ENCODE measurements at regions not wholly inside any gene's neighbourhood (a gene's known extent, or its start where the extent isn't known, plus 50 kb on each side); places are given as distances from the start of the nearest gene placed in this dataset.

- 84% methylated on average over 3 of the region's 3 CpGs for WGBS
- peaks cover 27% of the 10 kb centered on the region for H3K4me1 ChIP-seq (ENCODE audit: insufficient read depth, low read length)
- H3K27ac ChIP-seq (ENCODE audit: low read depth, low read length) = no peak overlapping the region
- H3K4me3 ChIP-seq (ENCODE audit: low read length) = no peak overlapping the region
- H3K9me3 ChIP-seq (ENCODE audit: insufficient read depth, low read depth, low read length) = no peaks in the 10 kb centered on the region
- H3K36me3 ChIP-seq (ENCODE audit: insufficient read depth, low read length) = no peaks in the 10 kb centered on the region
- H3K9ac ChIP-seq (ENCODE audit: low read depth, low read length) = no peak overlapping the region
- H3K27me3 ChIP-seq (ENCODE audit: insufficient read depth, low read length) = peaks cover 2% of the 10 kb centered on the region; the same call in 1 of the 2 replicates
Observed at GRCh38 chr10:123611876-123612275, 54.3 kb upstream of the GPR26 start.

GRCh38 chr10:123613346-123613850, 52.8 kb upstream of the GPR26 start:
- no peaks in the 10 kb centered on the region for H3K9me3 ChIP-seq (ENCODE audit: insufficient read depth, low read depth, low read length)
- no peak overlapping the region for H3K27ac ChIP-seq (ENCODE audit: low read depth, low read length)
- peaks cover 12% of the 10 kb centered on the region for H3K4me1 ChIP-seq (ENCODE audit: insufficient read depth, low read length)
- no peak overlapping the region for H3K9ac ChIP-seq (ENCODE audit: low read depth, low read length)
- no peak overlapping the region for H3K4me3 ChIP-seq (ENCODE audit: low read length)
- peaks cover 2% of the 10 kb centered on the region; the same call in 1 of the 2 replicates for H3K27me3 ChIP-seq (ENCODE audit: insufficient read depth, low read length)
- H3K36me3 ChIP-seq (ENCODE audit: insufficient read depth, low read length) = no peaks in the 10 kb centered on the region
- 79% methylated on average over 7 of the region's 7 CpGs for WGBS

DNA sequence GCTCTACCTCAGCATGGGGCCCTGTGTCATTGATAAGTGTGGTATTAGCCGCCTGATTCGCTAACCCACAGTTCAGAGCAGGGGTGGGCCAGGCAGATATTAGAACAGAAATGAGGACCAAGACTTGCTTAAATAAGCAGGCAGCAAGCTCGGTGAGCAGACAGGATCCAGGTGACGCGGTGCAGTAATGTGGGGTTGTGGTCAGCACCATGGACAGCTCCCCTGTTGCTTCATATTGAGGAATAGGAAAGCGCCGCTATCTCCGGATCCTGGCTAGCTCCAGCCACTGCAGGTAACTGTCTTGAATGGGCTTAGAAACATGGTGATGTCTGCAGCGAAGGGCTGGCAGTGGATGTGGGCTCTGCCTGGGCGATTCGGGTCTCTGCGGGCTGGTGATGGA, 51.3 kb upstream of the GPR26 start:
- Histone ChIP-seq H3K4me3 (ENCODE audit: low read length) (no peak overlapping the region), H3K9ac (ENCODE audit: low read depth, low read length) (no peak overlapping the region), H3K27ac (ENCODE audit: low read depth, low read length) (no peak overlapping the region), H3K36me3 (ENCODE audit: insufficient read depth, low read length) (no peaks in the 10 kb centered on the region), H3K9me3 (ENCODE audit: insufficient read depth, low read depth, low read length) (no peaks in the 10 kb centered on the region), H3K4me1 (ENCODE audit: insufficient read depth, low read length) (no peaks in the 10 kb centered on the region), H3K27me3 (ENCODE audit: insufficient read depth, low read length) (peaks cover 2% of the 10 kb centered on the region; the same call in 1 of the 2 replicates)
- WGBS = 14% methylated on average over 12 of the region's 12 CpGs

All from HUES64 (cell line).